Ecto neural progenitor cell (in vitro differentiated cells): ENCODE measurements at regions not wholly inside any gene's neighbourhood (a gene's known extent, or its start where the extent isn't known, plus 50 kb on each side); places are given as distances from the start of the nearest gene placed in this dataset.
A peak's percentile ranks its signal among the peaks of the same experiment; 100 is the strongest.
"Not testable (repeated sequence)": the region's sequence is repeated elsewhere in the genome, so short reads cannot be mapped to it uniquely, and the experiment has no call there.

ENCODE experiments used
- DNase-seq: peaks from one replicate; pipeline ENCODE4 v3.0.0-alpha.2; 2018; ENCODE audit warnings: low spot score

DNA sequence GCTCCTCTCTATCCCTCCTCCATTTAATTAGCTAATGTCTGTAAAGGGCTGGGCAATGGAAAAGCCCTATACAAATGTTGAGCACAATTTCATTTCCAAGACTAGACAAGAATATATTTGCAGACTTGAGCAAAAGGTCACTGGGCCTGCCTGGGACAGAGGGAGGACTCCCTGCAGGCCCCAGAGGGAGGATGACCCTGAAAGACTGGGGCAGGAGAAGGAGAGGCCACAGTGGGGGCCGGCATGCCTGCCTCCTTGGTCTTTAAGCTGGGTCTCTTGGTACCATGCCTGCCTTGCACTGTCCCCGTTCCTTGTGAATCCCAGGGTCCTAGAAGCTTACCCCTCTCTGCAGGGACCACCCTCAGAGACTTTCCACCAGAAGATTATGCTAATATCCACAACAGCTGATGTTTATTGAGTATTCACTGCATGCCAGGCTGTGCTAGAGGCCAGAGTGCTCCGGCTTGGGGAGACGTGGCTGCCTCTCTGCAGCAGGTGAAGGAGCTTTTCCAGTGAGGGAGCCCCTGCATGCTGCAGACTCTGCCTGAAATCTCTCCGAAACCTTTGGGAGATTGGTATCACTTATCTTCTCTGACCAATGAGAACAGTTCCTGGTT lies 72.7 kb upstream of the HSPA9 start:
- DNase-seq: no peak

GRCh38 chr5:138647261-138647788 lies 72.1 kb upstream of the HSPA9 start:
- no peak for DNase-seq

- no peak for DNase-seq
Observed at GRCh38 chr5:138646671-138647070, 71.5 kb upstream of the HSPA9 start.

DNA sequence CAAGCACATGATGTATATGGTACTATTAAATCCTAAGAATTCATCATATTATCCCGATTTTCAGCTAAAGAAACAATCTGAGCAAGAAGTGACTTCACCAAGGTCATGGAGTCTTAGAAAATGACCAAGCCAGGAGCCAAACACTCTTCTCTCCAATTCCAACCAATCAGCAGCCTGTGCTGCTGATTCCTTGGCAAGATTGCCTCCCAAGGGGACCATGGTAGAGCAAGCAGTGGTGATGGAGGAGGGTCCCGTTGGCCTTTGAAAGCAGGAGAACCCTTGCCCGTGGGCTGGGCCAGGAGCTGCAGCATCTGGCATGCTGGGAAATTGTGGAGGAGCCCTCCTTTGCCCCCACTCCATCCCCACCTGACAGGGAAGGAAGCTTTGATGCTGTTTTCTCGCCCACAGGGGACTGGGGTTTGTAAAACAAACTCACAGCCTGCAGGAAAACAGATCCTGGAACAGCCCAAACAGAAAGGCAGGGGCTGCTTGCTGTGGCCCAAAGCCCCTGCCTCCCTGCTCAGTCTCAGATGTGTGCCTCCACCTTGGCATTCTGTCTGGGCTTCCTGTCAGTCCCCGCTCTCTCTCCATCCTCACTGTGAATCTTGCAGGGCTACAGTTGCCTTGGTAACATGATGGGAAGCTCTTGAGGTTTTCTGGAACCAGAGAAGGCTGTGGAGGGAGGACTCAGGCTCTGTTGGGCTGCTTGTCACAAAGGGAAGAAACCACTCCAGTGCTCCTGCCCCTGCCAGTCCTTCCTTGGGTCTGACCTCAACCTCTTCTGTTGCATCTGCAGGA lies 70.8 kb upstream of the HSPA9 start:
- no peak for DNase-seq

- no peak for DNase-seq
Observed at GRCh38 chr5:138643040-138643791, 68.0 kb upstream of the HSPA9 start.

- DNase-seq: peak; percentile 89
Observed at GRCh38 chr5:138641547-138642298, 66.5 kb upstream of the HSPA9 start.

DNA sequence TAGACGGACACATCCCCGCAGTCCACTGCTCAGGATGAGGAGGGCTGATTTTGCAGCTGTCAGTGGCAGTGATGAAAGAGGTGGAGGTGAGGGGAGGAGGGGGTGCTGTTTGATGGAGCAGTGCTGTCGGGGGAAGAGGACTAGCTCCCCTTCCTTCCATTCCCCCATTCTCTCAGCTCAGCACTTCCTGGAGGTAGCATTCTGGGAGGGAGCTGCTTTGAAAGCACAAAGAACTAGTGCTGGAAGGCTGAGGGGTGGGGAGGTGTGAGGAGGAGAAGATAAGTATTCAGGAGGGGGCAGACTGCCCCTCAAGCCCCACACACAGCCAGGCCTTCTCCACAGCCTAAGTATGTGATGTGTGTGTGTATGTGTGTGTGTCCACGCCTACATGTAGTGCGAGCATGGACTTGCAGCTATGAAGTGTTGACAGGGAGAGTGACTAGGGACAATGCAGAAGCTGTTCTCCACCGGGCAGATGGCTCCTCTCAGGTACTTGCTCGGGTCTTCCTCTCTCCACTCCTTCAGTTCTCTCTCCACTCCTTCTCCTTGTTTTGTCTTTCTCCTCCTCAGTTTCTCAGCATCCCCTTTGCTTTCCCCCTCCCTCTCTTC lies 65.5 kb upstream of the HSPA9 start:
- no peak for DNase-seq

GRCh38 chr5:138640138-138640537 lies 64.9 kb upstream of the HSPA9 start:
- no peak for DNase-seq

DNA sequence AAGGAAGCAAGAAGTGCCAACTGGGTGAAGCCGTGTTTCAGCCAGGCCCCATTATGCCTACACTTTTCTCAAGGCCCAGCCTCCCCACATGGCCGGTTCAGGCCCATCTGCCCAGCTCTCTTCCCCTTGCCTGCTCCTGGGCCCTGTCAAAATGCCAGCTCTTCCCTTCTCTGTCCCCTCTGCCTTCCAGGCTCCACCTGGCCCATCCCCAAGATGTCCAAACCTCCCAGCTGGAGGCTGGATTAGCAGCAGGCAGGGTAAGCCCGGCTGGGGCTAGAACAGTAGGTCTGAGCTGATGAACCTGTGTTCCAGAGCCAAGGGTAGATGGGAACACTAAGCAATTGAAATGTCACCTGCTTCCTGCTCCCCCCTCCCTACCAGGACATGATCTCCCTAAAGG lies 64.1 kb upstream of the HSPA9 start:
- DNase-seq: no peak

GRCh38 chr5:138637256-138637655 lies 62.1 kb upstream of the HSPA9 start:
- DNase-seq: no peak

- DNase-seq: no peak
Observed at GRCh38 chr5:138636398-138636944, 61.3 kb upstream of the HSPA9 start.

- no peak for DNase-seq
Observed at GRCh38 chr5:138635708-138636107, 60.5 kb upstream of the HSPA9 start.

GRCh38 chr5:138635265-138635664 lies 60.1 kb upstream of the HSPA9 start:
- DNase-seq: no peak

DNA sequence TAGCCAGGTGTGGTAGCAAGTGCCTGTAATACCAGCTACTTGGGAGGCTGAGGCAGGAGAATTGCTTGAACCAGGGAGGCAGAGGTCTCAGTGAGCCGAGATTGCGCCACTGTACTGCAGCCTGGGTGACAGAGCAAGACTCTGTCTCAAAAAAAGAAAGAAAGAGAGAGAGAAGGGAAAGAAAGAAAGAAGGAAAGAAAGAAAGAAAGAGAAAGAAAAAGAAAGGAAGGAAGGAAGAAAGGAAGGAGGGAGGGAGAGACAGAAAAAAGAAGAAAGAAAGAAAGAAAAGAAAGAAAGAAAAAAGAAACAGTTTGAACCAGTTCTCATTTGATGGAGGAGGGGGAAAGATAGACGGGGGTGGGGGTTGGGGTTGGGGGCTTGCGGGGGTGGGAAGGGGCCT lies 59.6 kb upstream of the HSPA9 start:
- DNase-seq: not testable (repeated sequence)

GRCh38 chr5:138632900-138633489 lies 57.8 kb upstream of the HSPA9 start:
- DNase-seq: peak; percentile 85

DNA sequence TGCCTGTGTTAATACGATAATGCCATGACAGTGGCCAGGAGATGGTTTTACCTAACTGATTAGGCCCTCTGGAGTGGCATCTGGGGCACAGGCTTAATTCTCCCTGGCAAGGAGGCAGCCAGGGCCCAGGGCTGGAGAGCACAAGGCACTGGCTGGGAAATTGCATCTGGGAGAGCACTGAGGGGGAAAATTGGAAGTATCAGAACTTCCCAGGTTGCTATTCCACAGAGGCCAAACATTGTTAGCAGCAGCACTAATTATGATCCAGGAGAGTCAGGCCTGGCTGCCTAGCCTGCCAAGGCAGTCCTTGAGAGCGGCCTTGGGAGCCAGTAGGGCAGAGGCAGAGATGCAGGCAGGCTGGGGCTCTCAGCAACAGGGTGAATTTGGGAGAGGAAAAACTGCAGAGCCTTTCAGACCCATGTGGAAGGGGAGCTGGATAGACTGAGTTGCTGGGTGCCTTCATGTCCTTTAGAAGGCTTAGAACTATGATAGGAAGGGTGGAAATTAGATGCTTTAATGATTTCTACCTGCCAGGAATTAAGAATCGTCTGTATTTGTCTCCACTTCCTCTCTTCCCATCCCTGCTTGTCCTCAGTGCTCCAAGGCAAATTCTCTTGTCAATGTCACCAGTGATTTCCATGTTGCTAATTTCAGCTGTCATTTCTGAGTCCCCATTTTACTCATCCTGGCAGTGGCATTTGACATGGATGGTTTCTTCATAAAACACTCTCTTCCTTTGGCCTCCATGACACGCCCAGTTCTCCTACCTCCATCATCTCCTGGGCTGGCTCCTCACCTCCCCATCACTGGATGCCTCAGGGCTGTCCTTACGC lies 56.1 kb upstream of the HSPA9 start:
- DNase-seq: no peak

DNA sequence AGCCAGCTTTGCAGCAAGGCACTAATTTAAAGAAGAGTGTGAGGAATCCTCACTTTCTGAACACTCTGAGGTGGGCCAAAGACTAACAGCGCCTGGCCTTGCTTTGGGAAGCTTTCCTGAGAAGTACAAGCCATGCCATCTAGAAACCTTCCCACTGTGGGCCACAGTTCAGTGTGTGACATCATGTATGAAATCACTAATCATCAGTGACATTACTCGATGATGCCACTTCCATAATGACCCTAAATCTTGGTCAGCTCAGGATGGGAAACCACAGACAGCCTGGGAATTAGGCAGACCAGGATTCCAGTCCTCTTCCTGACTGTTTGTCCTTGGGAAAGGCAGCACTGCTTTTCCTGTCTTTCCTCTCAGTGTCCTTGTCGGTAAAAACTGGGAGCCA lies 54.2 kb upstream of the HSPA9 start:
- no peak for DNase-seq

GRCh38 chr5:138626333-138626944 lies 51.2 kb upstream of the HSPA9 start:
- DNase-seq: no peak

GRCh38 chr5:138625134-138625533 lies 49.9 kb upstream of the HSPA9 start:
- no peak for DNase-seq
